GM18505 (cell line): ENCODE measurements at regions not wholly inside any gene's neighbourhood (a gene's known extent, or its start where the extent isn't known, plus 50 kb on each side); places are given as distances from the start of the nearest gene placed in this dataset.
"Not testable (repeated sequence)": the region's sequence is repeated elsewhere in the genome, so short reads cannot be mapped to it uniquely, and the experiment has no call there.

Source experiments
- ATAC-seq: cut with Tn5 transposase; IDR thresholded peaks from one replicate; pipeline ENCODE4 v1.9.1; 2021; ENCODE audit not compliant: unreplicated experiment
- POLR2A ChIP-seq: IDR thresholded peaks from 4 replicates; pipeline ENCODE4 v1.6.1; 2011; ENCODE audit warnings: borderline replicate concordance; ENCODE audit not compliant: insufficient read depth, insufficient read length; ENCODE audit errors: extremely low read depth

- ATAC-seq: not testable (repeated sequence)
Measured at GRCh38 chr20:17891131-17891530, 77.5 kb downstream of the SNX5 start.

GRCh38 chr20:17890330-17890729 lies 78.3 kb downstream of the SNX5 start:
- no peak for ATAC-seq
- TF ChIP-seq POLR2A: no peak

- TF ChIP-seq POLR2A: no peak
- no peak for ATAC-seq
Measured at GRCh38 chr20:17889226-17889625, 79.4 kb downstream of the SNX5 start.

- no peak for ATAC-seq
- TF ChIP-seq POLR2A: no peak
Measured at GRCh38 chr20:17888044-17888443, 80.5 kb downstream of the SNX5 start.

GRCh38 chr20:17887331-17888030 lies 81.1 kb downstream of the SNX5 start:
- no peak for ATAC-seq
- no peak for TF ChIP-seq POLR2A

GRCh38 chr20:17885544-17885943 lies 83.0 kb downstream of the SNX5 start:
- no peak for TF ChIP-seq POLR2A
- no peak for ATAC-seq

GRCh38 chr20:17885076-17885475 lies 83.5 kb downstream of the SNX5 start:
- no peak for TF ChIP-seq POLR2A
- ATAC-seq: no peak

GRCh38 chr20:17884307-17885003 lies 84.1 kb downstream of the SNX5 start:
- ATAC-seq: no peak
- no peak for TF ChIP-seq POLR2A

- no peak for ATAC-seq
- no peak for TF ChIP-seq POLR2A
Measured at GRCh38 chr20:17883592-17884306, 84.8 kb downstream of the SNX5 start.

GRCh38 chr20:17882834-17883591 lies 85.6 kb downstream of the SNX5 start:
- ATAC-seq: no peak
- no peak for TF ChIP-seq POLR2A

GRCh38 chr20:17882065-17882833 lies 86.3 kb downstream of the SNX5 start:
- no peak for ATAC-seq
- no peak for TF ChIP-seq POLR2A

- no peak for ATAC-seq
- TF ChIP-seq POLR2A: no peak
Measured at GRCh38 chr20:17881741-17882064, 86.9 kb downstream of the SNX5 start.

GRCh38 chr20:17878912-17879602 lies 89.5 kb downstream of the SNX5 start:
- TF ChIP-seq POLR2A: no peak
- no peak for ATAC-seq
